GM23338 (cell line): ENCODE measurements at regions not wholly inside any gene's neighbourhood (a gene's known extent, or its start where the extent isn't known, plus 50 kb on each side); places are given as distances from the start of the nearest gene placed in this dataset.

Experiments
- ATAC-seq: fragments of 200-7000 bp; cut with Tn5 transposase; 3 replicates; pipeline ENCODE4 v1.9.1; 2020
- DNase-seq: peaks from one replicate; pipeline ENCODE4 v3.0.0-alpha.2; 2015; ENCODE audit warnings: low spot score
- H2AFZ ChIP-seq: fragments of 200-600 bp; sonication (generic); 2 replicates; pipeline ENCODE4 v1.8.0; 2016; ENCODE audit warnings: antibody characterized with exemption, mild to moderate bottlenecking, moderate library complexity
- H3F3A ChIP-seq: fragments of 200-600 bp; sonication (generic); replicated peaks from 2 replicates; pipeline ENCODE4 v1.8.0; 2017; ENCODE audit warnings: antibody characterized with exemption, mixed run types, low read depth
- H3K27ac ChIP-seq: fragments of 200-600 bp; sonication (generic); 2 replicates; pipeline ENCODE4 v1.6.1; 2016; ENCODE audit warnings: low read depth
- H3K27me3 ChIP-seq: fragments of 200-600 bp; sonication (generic); 2 replicates; pipeline ENCODE4 v1.8.0; 2016; ENCODE audit warnings: mild to moderate bottlenecking, mixed run types, moderate library complexity; ENCODE audit not compliant: insufficient read depth
- H3K36me3 ChIP-seq: fragments of 200-600 bp; sonication (generic); 2 replicates; pipeline ENCODE4 v1.8.0; 2016; ENCODE audit warnings: mild to moderate bottlenecking; ENCODE audit not compliant: insufficient read depth
- H3K4me1 ChIP-seq: fragments of 200-600 bp; sonication (generic); 2 replicates; pipeline ENCODE4 v1.8.0; 2016; ENCODE audit warnings: mild to moderate bottlenecking, moderate library complexity; ENCODE audit not compliant: insufficient read depth
- H3K4me2 ChIP-seq: fragments of 200-600 bp; sonication (generic); 2 replicates; pipeline ENCODE4 v1.7.1; 2017; ENCODE audit warnings: mixed run types
- H3K4me3 ChIP-seq: fragments of 200-600 bp; sonication (generic); 2 replicates; pipeline ENCODE4 v1.6.1; 2016; ENCODE audit warnings: mixed run types
- H3K79me2 ChIP-seq: fragments of 200-600 bp; sonication (generic); replicated peaks from 2 replicates; pipeline ENCODE4 v1.8.0; 2017; ENCODE audit warnings: mild to moderate bottlenecking; ENCODE audit not compliant: insufficient read depth
- H3K9me2 ChIP-seq: fragments of 200-600 bp; sonication (generic); 2 replicates; pipeline ENCODE4 v1.8.0; 2017; ENCODE audit not compliant: insufficient read depth
- H4K20me1 ChIP-seq: fragments of 200-600 bp; sonication (generic); replicated peaks from 2 replicates; pipeline ENCODE4 v1.8.0; 2017; ENCODE audit warnings: mild to moderate bottlenecking; ENCODE audit not compliant: insufficient read depth
- H3K27ac Mint-ChIP-seq: 2 replicates; pipeline ENCODE4 v1.8.0; 2020; ENCODE audit warnings: inconsistent platforms, mild to moderate bottlenecking, moderate library complexity, mixed read lengths
- H3K27me3 Mint-ChIP-seq: 3 replicates; pipeline ENCODE4 v1.8.0; 2022; ENCODE audit warnings: low read depth, mild to moderate bottlenecking, moderate library complexity, mixed read lengths, inconsistent platforms; ENCODE audit not compliant: insufficient read depth, poor library complexity
- H3K36me3 Mint-ChIP-seq: 3 replicates; pipeline ENCODE4 v1.8.0; 2021; ENCODE audit warnings: low read depth, mild to moderate bottlenecking, inconsistent platforms, moderate library complexity, mixed read lengths
- H3K4me1 Mint-ChIP-seq: 3 replicates; pipeline ENCODE4 v1.8.0; 2020; ENCODE audit warnings: mild to moderate bottlenecking, inconsistent platforms, mixed read lengths
- H3K4me3 Mint-ChIP-seq: 3 replicates; pipeline ENCODE4 v1.8.0; 2021; ENCODE audit warnings: moderate library complexity, mild to moderate bottlenecking, inconsistent platforms, mixed read lengths
- H3K9me3 Mint-ChIP-seq: 3 replicates; pipeline ENCODE4 v1.8.0; 2020; ENCODE audit warnings: moderate library complexity, mild to moderate bottlenecking, inconsistent platforms, mixed read lengths
- CREB1 ChIP-seq: fragments of 250-450 bp; sonication (Bioruptor Pico); IDR thresholded peaks from 2 replicates; pipeline ENCODE4 v1.5.0; 2020; ENCODE audit warnings: low read depth, mild to moderate bottlenecking, moderate library complexity
- EZH2 ChIP-seq: fragments of 200-600 bp; sonication (generic); IDR thresholded peaks from one replicate; pipeline ENCODE4 v1.8.0; 2017; ENCODE audit warnings: antibody characterized with exemption, mild to moderate bottlenecking, low read depth; ENCODE audit not compliant: unreplicated experiment
- EZH2phosphoT487 ChIP-seq: fragments of 200-600 bp; sonication (generic); IDR thresholded peaks from one replicate; pipeline ENCODE4 v1.8.1; 2018; ENCODE audit warnings: antibody characterized with exemption; ENCODE audit not compliant: unreplicated experiment
- JUNB ChIP-seq: IDR thresholded peaks from one replicate; pipeline ENCODE4 v1.6.1; 2016; ENCODE audit warnings: antibody characterized with exemption; ENCODE audit not compliant: unreplicated experiment
- NANOG ChIP-seq: IDR thresholded peaks from 2 replicates; pipeline ENCODE4 v1.6.1; 2016; ENCODE audit warnings: antibody characterized with exemption, borderline replicate concordance
- POLR2AphosphoS5 ChIP-seq: IDR thresholded peaks from 2 replicates; pipeline ENCODE4 v1.6.1; 2016; ENCODE audit warnings: antibody characterized with exemption, low read depth
- REST ChIP-seq: IDR thresholded peaks from one replicate; pipeline ENCODE4 v1.6.1; 2018; ENCODE audit warnings: antibody characterized with exemption; ENCODE audit not compliant: unreplicated experiment
- STAT1 ChIP-seq: IDR thresholded peaks from one replicate; pipeline ENCODE4 v1.6.1; 2016; ENCODE audit warnings: antibody characterized with exemption; ENCODE audit not compliant: unreplicated experiment
- ZNF114 ChIP-seq: fragments of 250-450 bp; sonication (Bioruptor Pico); IDR thresholded peaks from 2 replicates; pipeline ENCODE4 v1.5.0; 2020; ENCODE audit warnings: mild to moderate bottlenecking, moderate library complexity
- ZNF331 ChIP-seq: fragments of 250-450 bp; sonication (Bioruptor Pico); IDR thresholded peaks from 2 replicates; pipeline ENCODE4 v1.5.0; 2020; ENCODE audit warnings: low read depth, mild to moderate bottlenecking, moderate library complexity
- TF ChIP-seq, protein P1 (sequence below), 2 experiments: fragments of 200-600 bp in 1 of 2; sonication (generic) in 1 of 2; conservative IDR thresholded peaks; 2 replicates each; pipeline versions ENCODE4 v1.5.1 to v1.6.1; 2016 to 2017; ENCODE audit warnings: antibody characterized with exemption in 2 of 2, low read depth in 2 of 2, mild to moderate bottlenecking in 2 of 2, moderate library complexity in 1 of 2
- TF ChIP-seq, protein P2 (sequence below): IDR thresholded peaks from 2 replicates; pipeline ENCODE4 v1.6.1; 2016; ENCODE audit warnings: antibody characterized with exemption
- TF ChIP-seq, protein P3 (sequence below): fragments of 250-450 bp; sonication (Bioruptor Pico); IDR thresholded peaks from 2 replicates; pipeline ENCODE4 v1.5.0; 2020; ENCODE audit warnings: mild to moderate bottlenecking, moderate library complexity

DNA sequence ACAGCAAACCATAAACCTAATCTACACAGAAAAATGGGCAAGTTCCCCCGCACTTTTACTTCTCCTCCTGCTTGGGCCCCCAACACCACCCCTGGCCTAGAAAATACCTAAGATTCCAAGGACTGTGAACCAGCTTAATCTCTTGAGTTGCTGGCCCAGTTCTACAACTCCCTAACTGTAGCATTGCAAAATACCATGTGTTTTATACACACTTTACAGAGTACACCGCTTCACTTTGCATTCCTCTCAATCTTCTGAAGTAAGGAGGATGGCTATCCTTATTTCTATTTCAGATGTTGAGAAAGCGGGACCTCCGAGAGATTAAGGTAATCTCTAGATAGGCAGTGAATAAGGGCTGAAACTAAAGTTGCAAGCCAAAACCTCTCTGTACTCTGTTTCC is 408.3 kb upstream of the NR5A2 start:
- no peaks in the 10 kb centered on the region for H3K79me2 ChIP-seq
- H3K27ac Mint-ChIP-seq = peak overlapping the region; percentile 78; the same call in 1 of the 2 replicates
- H4K20me1 ChIP-seq = no peaks in the 10 kb centered on the region
- H3K4me2 ChIP-seq = no peak overlapping the region
- H3K27me3 ChIP-seq = no peaks in the 10 kb centered on the region
- TF ChIP-seq, protein P1, sequence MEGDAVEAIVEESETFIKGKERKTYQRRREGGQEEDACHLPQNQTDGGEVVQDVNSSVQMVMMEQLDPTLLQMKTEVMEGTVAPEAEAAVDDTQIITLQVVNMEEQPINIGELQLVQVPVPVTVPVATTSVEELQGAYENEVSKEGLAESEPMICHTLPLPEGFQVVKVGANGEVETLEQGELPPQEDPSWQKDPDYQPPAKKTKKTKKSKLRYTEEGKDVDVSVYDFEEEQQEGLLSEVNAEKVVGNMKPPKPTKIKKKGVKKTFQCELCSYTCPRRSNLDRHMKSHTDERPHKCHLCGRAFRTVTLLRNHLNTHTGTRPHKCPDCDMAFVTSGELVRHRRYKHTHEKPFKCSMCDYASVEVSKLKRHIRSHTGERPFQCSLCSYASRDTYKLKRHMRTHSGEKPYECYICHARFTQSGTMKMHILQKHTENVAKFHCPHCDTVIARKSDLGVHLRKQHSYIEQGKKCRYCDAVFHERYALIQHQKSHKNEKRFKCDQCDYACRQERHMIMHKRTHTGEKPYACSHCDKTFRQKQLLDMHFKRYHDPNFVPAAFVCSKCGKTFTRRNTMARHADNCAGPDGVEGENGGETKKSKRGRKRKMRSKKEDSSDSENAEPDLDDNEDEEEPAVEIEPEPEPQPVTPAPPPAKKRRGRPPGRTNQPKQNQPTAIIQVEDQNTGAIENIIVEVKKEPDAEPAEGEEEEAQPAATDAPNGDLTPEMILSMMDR (conservative IDR thresholded peaks at IDR 0.05; ENCODE audit: low read depth in 2 of 2) = no peak
- no peak for TF ChIP-seq ZNF114 (CRISPR knock-in tag)
- no peak for TF ChIP-seq STAT1
- no peak for TF ChIP-seq ZNF331
- TF ChIP-seq JUNB = no peak
- TF ChIP-seq, protein P2, sequence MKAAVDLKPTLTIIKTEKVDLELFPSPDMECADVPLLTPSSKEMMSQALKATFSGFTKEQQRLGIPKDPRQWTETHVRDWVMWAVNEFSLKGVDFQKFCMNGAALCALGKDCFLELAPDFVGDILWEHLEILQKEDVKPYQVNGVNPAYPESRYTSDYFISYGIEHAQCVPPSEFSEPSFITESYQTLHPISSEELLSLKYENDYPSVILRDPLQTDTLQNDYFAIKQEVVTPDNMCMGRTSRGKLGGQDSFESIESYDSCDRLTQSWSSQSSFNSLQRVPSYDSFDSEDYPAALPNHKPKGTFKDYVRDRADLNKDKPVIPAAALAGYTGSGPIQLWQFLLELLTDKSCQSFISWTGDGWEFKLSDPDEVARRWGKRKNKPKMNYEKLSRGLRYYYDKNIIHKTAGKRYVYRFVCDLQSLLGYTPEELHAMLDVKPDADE = no peak
- TF ChIP-seq EZH2 = no peak
- TF ChIP-seq, protein P3, sequence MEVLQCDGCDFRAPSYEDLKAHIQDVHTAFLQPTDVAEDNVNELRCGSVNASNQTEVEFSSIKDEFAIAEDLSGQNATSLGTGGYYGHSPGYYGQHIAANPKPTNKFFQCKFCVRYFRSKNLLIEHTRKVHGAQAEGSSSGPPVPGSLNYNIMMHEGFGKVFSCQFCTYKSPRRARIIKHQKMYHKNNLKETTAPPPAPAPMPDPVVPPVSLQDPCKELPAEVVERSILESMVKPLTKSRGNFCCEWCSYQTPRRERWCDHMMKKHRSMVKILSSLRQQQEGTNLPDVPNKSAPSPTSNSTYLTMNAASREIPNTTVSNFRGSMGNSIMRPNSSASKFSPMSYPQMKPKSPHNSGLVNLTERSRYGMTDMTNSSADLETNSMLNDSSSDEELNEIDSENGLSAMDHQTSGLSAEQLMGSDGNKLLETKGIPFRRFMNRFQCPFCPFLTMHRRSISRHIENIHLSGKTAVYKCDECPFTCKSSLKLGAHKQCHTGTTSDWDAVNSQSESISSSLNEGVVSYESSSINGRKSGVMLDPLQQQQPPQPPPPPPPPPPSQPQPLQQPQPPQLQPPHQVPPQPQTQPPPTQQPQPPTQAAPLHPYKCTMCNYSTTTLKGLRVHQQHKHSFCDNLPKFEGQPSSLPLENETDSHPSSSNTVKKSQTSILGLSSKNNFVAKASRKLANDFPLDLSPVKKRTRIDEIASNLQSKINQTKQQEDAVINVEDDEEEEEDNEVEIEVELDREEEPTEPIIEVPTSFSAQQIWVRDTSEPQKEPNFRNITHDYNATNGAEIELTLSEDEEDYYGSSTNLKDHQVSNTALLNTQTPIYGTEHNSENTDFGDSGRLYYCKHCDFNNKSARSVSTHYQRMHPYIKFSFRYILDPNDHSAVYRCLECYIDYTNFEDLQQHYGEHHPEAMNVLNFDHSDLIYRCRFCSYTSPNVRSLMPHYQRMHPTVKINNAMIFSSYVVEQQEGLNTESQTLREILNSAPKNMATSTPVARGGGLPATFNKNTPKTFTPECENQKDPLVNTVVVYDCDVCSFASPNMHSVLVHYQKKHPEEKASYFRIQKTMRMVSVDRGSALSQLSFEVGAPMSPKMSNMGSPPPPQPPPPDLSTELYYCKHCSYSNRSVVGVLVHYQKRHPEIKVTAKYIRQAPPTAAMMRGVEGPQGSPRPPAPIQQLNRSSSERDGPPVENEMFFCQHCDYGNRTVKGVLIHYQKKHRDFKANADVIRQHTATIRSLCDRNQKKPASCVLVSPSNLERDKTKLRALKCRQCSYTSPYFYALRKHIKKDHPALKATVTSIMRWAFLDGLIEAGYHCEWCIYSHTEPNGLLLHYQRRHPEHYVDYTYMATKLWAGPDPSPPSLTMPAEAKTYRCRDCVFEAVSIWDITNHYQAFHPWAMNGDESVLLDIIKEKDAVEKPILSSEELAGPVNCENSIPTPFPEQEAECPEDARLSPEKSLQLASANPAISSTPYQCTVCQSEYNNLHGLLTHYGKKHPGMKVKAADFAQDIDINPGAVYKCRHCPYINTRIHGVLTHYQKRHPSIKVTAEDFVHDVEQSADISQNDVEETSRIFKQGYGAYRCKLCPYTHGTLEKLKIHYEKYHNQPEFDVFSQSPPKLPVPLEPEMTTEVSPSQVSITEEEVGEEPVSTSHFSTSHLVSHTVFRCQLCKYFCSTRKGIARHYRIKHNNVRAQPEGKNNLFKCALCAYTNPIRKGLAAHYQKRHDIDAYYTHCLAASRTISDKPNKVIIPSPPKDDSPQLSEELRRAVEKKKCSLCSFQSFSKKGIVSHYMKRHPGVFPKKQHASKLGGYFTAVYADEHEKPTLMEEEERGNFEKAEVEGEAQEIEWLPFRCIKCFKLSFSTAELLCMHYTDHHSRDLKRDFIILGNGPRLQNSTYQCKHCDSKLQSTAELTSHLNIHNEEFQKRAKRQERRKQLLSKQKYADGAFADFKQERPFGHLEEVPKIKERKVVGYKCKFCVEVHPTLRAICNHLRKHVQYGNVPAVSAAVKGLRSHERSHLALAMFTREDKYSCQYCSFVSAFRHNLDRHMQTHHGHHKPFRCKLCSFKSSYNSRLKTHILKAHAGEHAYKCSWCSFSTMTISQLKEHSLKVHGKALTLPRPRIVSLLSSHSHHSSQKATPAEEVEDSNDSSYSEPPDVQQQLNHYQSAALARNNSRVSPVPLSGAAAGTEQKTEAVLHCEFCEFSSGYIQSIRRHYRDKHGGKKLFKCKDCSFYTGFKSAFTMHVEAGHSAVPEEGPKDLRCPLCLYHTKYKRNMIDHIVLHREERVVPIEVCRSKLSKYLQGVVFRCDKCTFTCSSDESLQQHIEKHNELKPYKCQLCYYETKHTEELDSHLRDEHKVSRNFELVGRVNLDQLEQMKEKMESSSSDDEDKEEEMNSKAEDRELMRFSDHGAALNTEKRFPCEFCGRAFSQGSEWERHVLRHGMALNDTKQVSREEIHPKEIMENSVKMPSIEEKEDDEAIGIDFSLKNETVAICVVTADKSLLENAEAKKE (CRISPR knock-in tag) = no peak
- TF ChIP-seq POLR2AphosphoS5 = no peak
- no peak for TF ChIP-seq CREB1 (CRISPR knock-in tag)
- TF ChIP-seq NANOG = no peak
- no peak for TF ChIP-seq REST
- TF ChIP-seq EZH2phosphoT487 = no peak
- H3F3A ChIP-seq = no peaks in the 10 kb centered on the region
- no peak overlapping the region for H3K27ac ChIP-seq
- H3K4me1 ChIP-seq = no peaks in the 10 kb centered on the region
- peak overlapping the region; percentile 23; the same call in 1 of the 2 replicates for H2AFZ ChIP-seq
- H3K9me3 Mint-ChIP-seq = peaks cover 12% of the 10 kb centered on the region; the same call in 2 of the 3 replicates
- H3K27me3 Mint-ChIP-seq = no peaks in the 10 kb centered on the region
- no peak overlapping the region for H3K4me3 Mint-ChIP-seq
- no peaks in the 10 kb centered on the region for H3K9me2 ChIP-seq
- peaks cover 4% of the 10 kb centered on the region; the same call in 2 of the 3 replicates for H3K4me1 Mint-ChIP-seq
- no peaks in the 10 kb centered on the region for H3K36me3 ChIP-seq
- DNase-seq = peak; percentile 10
- no peak for ATAC-seq
- no peak overlapping the region for H3K4me3 ChIP-seq
- H3K36me3 Mint-ChIP-seq = peaks cover 7% of the 10 kb centered on the region; the same call in 2 of the 3 replicates
